ENCODE measurements at regions not wholly inside any gene's neighbourhood (a gene's known extent, or its start where the extent isn't known, plus 50 kb on each side); places are given as distances from the start of the nearest gene placed in this dataset.
"Not testable (repeated sequence)": the region's sequence is repeated elsewhere in the genome, so short reads cannot be mapped to it uniquely, and the experiment has no call there.

DNA sequence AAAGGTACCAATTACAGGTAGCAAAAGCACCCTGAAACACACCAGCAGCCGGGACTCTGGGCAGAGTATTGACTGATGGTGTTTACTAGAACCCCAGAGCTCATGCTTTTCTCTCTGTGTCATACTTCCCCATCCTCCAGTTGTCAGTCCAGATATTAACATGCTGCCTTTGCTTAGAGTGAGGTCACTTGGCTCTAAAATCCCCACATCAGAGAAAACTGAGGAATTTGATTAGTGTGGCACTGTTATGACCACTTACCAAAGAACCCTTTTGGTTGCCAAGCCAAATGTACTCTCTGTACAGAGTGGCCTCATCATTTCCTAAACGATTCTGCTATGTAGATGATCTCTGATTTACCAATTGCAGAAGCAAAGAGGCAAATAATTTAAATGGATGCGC is 80.4 kb downstream of the ABCC12 start:
- Mint-ChIP-seq H3K36me3 (no peaks in the 10 kb centered on the region), H3K4me3 (no peak overlapping the region), H3K9me3 (no peaks in the 10 kb centered on the region), H3K27me3 (peaks cover 7% of the 10 kb centered on the region), H3K27ac (no peak overlapping the region), H3K4me1 (ENCODE audit: unreplicated experiment) (no peaks in the 10 kb centered on the region)
- TF ChIP-seq, protein P1, sequence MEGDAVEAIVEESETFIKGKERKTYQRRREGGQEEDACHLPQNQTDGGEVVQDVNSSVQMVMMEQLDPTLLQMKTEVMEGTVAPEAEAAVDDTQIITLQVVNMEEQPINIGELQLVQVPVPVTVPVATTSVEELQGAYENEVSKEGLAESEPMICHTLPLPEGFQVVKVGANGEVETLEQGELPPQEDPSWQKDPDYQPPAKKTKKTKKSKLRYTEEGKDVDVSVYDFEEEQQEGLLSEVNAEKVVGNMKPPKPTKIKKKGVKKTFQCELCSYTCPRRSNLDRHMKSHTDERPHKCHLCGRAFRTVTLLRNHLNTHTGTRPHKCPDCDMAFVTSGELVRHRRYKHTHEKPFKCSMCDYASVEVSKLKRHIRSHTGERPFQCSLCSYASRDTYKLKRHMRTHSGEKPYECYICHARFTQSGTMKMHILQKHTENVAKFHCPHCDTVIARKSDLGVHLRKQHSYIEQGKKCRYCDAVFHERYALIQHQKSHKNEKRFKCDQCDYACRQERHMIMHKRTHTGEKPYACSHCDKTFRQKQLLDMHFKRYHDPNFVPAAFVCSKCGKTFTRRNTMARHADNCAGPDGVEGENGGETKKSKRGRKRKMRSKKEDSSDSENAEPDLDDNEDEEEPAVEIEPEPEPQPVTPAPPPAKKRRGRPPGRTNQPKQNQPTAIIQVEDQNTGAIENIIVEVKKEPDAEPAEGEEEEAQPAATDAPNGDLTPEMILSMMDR (conservative IDR thresholded peaks at IDR 0.05), result no peak
- no peak for DNase-seq (ENCODE audit: extremely low spot score, unreplicated experiment)

DNA sequence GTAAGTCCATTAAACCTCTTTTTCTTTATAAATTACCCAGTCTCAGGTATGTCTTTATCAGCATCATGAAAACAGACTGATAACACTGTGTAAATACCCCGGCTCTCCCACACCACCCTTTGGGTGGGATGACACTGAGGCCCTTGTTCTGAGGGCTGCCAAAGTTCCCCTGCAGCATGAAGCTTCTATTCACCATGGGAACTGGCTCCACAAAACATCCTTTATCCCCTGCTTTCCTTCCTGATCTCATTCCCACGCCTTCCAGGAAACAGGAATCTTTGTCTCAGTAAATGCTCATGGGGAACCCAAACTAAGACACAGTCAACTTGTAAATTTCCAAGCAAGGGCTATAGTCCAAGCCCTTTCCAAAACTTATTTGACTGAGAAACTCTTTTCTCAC is 88.4 kb downstream of the ABCC12 start:
- Mint-ChIP-seq H3K27ac (no peak overlapping the region), H3K27me3 (peaks cover under 1% of the 10 kb centered on the region), H3K4me3 (no peak overlapping the region), H3K9me3 (peaks cover 4% of the 10 kb centered on the region), H3K4me1 (ENCODE audit: unreplicated experiment) (no peaks in the 10 kb centered on the region), H3K36me3 (no peaks in the 10 kb centered on the region)
- no peak for DNase-seq (ENCODE audit: extremely low spot score, unreplicated experiment)
- TF ChIP-seq, protein P1 (conservative IDR thresholded peaks at IDR 0.05), result no peak

DNA sequence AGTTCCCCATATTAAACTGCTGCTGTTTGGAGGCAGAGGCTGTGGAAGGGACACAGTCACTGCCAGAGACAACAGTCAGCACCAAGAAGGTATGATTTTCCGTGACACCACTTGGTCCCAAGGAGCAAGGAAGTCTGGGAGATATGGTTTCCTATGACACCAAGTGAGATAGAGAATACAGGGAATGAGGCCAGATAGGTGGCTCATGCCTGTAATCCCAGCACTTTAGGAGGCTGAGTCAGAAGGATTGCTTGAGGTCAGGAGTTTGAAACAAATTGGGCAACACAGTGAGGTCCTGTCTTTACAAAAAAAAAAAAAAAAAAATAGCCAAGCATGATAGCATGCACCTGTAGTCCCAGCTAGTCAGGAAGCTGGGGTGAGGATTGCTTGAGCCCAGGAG is 90.8 kb downstream of the ABCC12 start:
- TF ChIP-seq, protein P1 (conservative IDR thresholded peaks at IDR 0.05), result no peak

DNA sequence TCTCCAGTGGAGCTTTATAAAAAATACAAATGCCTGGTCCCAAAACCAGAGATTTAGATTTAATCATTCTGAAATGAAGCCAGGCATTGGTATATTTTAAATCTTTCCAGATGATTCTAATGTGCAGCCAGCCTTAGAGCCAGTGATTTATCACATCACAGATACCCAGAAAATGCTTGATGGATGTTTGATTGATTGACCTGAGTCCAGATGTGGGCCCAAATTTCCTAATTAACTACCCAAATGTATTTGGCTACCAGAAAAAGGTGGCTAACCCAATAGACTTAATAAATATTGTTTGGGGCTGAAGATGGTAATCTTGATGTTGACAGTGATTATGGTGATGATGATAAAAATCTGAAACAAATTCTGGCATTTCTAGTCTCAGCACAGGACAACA is 93.1 kb downstream of the ABCC12 start:
- no peak for DNase-seq (ENCODE audit: extremely low spot score, unreplicated experiment)
- Mint-ChIP-seq H3K4me1 (ENCODE audit: unreplicated experiment) (no peaks in the 10 kb centered on the region), H3K4me3 (no peak overlapping the region), H3K9me3 (no peaks in the 10 kb centered on the region), H3K36me3 (no peaks in the 10 kb centered on the region), H3K27ac (no peak overlapping the region), H3K27me3 (peaks cover 3% of the 10 kb centered on the region)
- TF ChIP-seq, protein P1 (conservative IDR thresholded peaks at IDR 0.05), result no peak

More for the DNA sequence above, 90.8 kb downstream of the ABCC12 start:
- Mint-ChIP-seq H3K4me3 (no peak overlapping the region), H3K27me3 (peaks cover 3% of the 10 kb centered on the region), H3K27ac (no peak overlapping the region), H3K36me3 (no peaks in the 10 kb centered on the region), H3K9me3 (peaks cover 3% of the 10 kb centered on the region), H3K4me1 (ENCODE audit: unreplicated experiment) (no peaks in the 10 kb centered on the region)
- DNase-seq (ENCODE audit: extremely low spot score, unreplicated experiment), result no peak

DNA sequence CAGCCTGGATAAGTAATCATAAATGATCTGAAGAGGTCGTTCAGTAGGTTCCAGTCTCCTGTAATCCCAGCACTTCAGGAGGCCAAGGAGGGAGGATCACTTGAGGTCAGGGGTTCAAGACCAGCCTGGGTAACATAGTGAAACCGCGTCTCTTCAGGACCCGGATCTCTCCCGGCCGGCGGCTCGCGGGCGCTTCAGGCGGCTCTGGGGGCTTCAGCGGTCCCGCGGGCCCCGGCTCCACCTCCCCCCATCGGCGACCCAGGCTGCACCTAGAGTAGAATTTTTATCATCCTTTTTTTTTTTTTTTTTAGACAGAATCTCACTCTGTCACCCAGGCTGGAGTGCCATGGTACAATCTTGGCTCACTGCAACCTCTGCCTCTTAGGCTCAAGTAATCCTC is 95.9 kb downstream of the ABCC12 start:
- no peaks in the 10 kb centered on the region for H3K36me3 Mint-ChIP-seq
- H3K27me3 Mint-ChIP-seq, result peaks cover 5% of the 10 kb centered on the region
- TF ChIP-seq, protein P1 (conservative IDR thresholded peaks at IDR 0.05), result no peak

DNA sequence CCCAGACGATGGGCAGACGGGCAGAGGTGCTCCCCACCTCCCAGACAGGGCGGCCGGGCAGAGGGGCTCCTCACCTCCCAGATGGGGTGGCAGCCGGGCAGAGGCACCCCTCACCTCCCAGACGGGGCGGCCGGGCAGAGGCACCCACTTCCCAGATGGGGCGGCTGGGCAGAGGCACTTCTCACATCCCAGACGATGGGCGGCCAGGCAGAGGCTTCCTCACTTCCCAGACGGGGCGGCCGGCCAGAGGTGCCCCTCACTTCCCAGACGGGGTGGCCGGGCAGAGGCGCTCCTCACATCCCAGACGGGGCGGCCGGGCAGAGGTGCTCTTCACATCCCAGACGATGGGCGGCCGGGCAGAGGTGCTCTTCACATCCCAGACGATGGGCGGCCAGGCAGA is 96.6 kb downstream of the ABCC12 start:
- H3K9me3 Mint-ChIP-seq; H3K4me1 Mint-ChIP-seq (ENCODE audit: unreplicated experiment); H3K27me3 Mint-ChIP-seq; DNase-seq (ENCODE audit: extremely low spot score, unreplicated experiment); H3K36me3 Mint-ChIP-seq; H3K4me3 Mint-ChIP-seq; H3K27ac Mint-ChIP-seq: not testable (repeated sequence)

More for the DNA sequence above, 95.9 kb downstream of the ABCC12 start:
- no peaks in the 10 kb centered on the region for H3K9me3 Mint-ChIP-seq
- H3K27ac Mint-ChIP-seq, result no peak overlapping the region
- peaks cover 4% of the 10 kb centered on the region for H3K4me1 Mint-ChIP-seq (ENCODE audit: unreplicated experiment)
- H3K4me3 Mint-ChIP-seq, result no peak overlapping the region
- DNase-seq (ENCODE audit: extremely low spot score, unreplicated experiment), result no peak
